ENCODE measurements at regions not wholly inside any gene's neighbourhood (a gene's known extent, or its start where the extent isn't known, plus 50 kb on each side); places are given as distances from the start of the nearest gene placed in this dataset.

DNA sequence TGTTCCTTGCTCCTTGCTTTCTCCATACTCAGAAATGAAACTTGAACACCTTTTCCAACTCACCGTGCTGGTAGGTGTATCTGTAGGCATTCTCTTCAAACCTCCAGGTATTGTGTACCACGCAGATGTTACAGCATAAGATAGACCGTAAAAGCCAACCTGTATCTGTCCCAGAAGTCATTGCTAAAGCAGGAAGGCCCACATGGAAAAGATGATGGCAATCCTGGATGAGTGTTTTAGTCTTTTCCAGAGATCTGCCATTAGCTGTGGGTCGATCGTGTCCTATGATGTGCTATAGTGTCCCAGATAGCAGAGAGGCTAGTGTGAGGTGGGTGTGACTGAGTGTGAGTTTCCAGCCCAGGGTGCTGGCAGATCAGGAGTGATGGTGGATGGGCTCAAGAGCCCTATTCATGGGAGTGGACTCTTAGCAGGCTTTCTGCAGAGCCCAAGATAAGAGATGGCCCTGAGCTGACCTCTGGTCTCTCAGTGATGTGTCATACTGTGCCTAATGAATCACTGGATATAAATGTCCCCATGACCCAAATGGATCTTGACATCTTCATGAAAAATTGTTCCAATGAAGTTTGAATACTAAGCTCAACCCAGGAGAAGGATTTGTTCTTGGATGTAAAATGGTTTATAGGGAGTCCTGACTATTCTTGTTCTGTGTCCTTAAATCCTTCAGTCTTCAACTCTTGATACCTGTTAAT lies 69.1 kb upstream of the WDR1 start:
- Histone ChIP-seq H3K4me3 (ENCODE audit: low read length in 3 of 3) (no peak overlapping the region), H3K27ac (ENCODE audit: low read depth, low read length) (no peak overlapping the region), H3K36me3 (ENCODE audit: control insufficient read depth in 3 of 3, insufficient read depth in 3 of 3, low read length in 3 of 3) (no peaks in the 10 kb centered on the region), H3K4me1 (ENCODE audit: control insufficient read depth in 3 of 3, insufficient read depth in 3 of 3, low read length in 3 of 3) (peaks cover 0 to 3% (median 0%) of the 10 kb centered on the region in 3 donors), H3K9me3 (ENCODE audit: control insufficient read depth in 3 of 3, low read length in 3 of 3) (no peaks in the 10 kb centered on the region), H3K9ac (ENCODE audit: low read depth in 1 of 3, low read length in 3 of 3) (no peak overlapping the region), H3K27me3 (ENCODE audit: control insufficient read depth in 3 of 3, insufficient read depth in 3 of 3, low read length in 3 of 3) (no peaks in the 10 kb centered on the region)

GRCh38 chr4:10184501-10184938 lies 67.9 kb upstream of the WDR1 start:
- no peaks in the 10 kb centered on the region for H3K36me3 ChIP-seq (ENCODE audit: control insufficient read depth in 3 of 3, insufficient read depth in 3 of 3, low read length in 3 of 3)
- H3K4me1 ChIP-seq (ENCODE audit: control insufficient read depth in 3 of 3, insufficient read depth in 3 of 3, low read length in 3 of 3): peaks cover 0 to 3% (median 0%) of the 10 kb centered on the region in 3 donors
- H3K9ac ChIP-seq (ENCODE audit: low read depth in 1 of 3, low read length in 3 of 3): no peak overlapping the region
- no peaks in the 10 kb centered on the region for H3K27me3 ChIP-seq (ENCODE audit: control insufficient read depth in 3 of 3, insufficient read depth in 3 of 3, low read length in 3 of 3)
- H3K4me3 ChIP-seq (ENCODE audit: low read length in 3 of 3): no peak overlapping the region
- no peaks in the 10 kb centered on the region for H3K9me3 ChIP-seq (ENCODE audit: control insufficient read depth in 3 of 3, low read length in 3 of 3)
- H3K27ac ChIP-seq (ENCODE audit: low read depth, low read length): no peak overlapping the region

- H3K9ac ChIP-seq (ENCODE audit: low read depth in 1 of 3, low read length in 3 of 3): no peak overlapping the region
- H3K9me3 ChIP-seq (ENCODE audit: control insufficient read depth in 3 of 3, low read length in 3 of 3): no peaks in the 10 kb centered on the region
- peaks cover 0 to 3% (median 0%) of the 10 kb centered on the region in 3 donors for H3K4me1 ChIP-seq (ENCODE audit: control insufficient read depth in 3 of 3, insufficient read depth in 3 of 3, low read length in 3 of 3)
- no peak overlapping the region for H3K27ac ChIP-seq (ENCODE audit: low read depth, low read length)
- H3K4me3 ChIP-seq (ENCODE audit: low read length in 3 of 3): no peak overlapping the region
- H3K36me3 ChIP-seq (ENCODE audit: control insufficient read depth in 3 of 3, insufficient read depth in 3 of 3, low read length in 3 of 3): no peaks in the 10 kb centered on the region
- H3K27me3 ChIP-seq (ENCODE audit: control insufficient read depth in 3 of 3, insufficient read depth in 3 of 3, low read length in 3 of 3): no peaks in the 10 kb centered on the region
Observed at GRCh38 chr4:10184041-10184440, 67.4 kb upstream of the WDR1 start.

- no peak overlapping the region for H3K4me3 ChIP-seq (ENCODE audit: low read length in 3 of 3)
- peaks cover 0 to 3% (median 0%) of the 10 kb centered on the region in 3 donors for H3K4me1 ChIP-seq (ENCODE audit: control insufficient read depth in 3 of 3, insufficient read depth in 3 of 3, low read length in 3 of 3)
- no peaks in the 10 kb centered on the region for H3K9me3 ChIP-seq (ENCODE audit: control insufficient read depth in 3 of 3, low read length in 3 of 3)
- no peak overlapping the region for H3K9ac ChIP-seq (ENCODE audit: low read depth in 1 of 3, low read length in 3 of 3)
- H3K27me3 ChIP-seq (ENCODE audit: control insufficient read depth in 3 of 3, insufficient read depth in 3 of 3, low read length in 3 of 3): no peaks in the 10 kb centered on the region
- no peak overlapping the region for H3K27ac ChIP-seq (ENCODE audit: low read depth, low read length)
- H3K36me3 ChIP-seq (ENCODE audit: control insufficient read depth in 3 of 3, insufficient read depth in 3 of 3, low read length in 3 of 3): no peaks in the 10 kb centered on the region
Observed at GRCh38 chr4:10183462-10183861, 66.9 kb upstream of the WDR1 start.

DNA sequence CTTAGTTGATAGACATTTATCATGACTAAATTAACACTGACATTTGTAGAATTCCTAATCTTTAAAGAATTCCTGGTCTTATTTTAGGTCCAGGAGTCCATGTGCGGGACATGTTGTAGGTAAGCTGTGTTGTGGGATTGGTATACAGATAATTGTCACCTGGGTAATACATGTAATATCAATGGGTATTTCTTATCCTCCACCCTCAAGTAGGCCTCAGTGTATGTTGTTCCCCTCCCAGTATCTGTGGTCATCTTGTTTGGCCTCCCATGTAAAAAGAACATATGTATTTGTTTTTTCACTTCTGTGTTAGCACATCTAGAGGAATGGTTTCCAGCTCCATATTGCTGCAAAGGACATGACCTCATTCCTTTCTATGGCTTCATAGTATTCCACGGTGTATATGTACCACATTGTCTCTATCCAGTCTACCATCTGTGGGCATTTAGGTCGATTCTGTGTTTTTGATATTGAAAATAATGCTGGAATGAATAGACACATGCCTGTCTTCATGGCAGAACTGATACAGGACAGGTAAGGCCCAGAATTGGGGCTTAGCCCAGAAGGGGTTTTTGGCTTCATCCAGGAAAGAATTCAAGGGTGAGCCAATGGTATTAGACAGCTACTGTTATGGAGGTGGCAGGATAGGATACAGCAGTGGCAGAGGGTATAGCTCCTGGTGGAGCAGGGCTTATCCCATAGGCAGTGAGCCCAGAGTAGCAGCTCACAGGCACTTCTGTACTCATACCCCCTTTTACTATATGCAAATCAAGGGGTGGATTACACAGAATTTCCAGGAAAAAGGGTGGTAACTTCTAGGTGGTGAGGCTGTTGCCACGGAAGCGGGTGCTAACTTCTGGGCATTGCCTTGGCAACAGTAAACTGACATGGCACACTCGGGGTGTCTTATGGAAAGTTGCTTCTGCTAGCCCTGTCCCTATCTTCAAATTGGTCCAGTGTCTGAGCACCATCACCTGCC lies 66.1 kb upstream of the WDR1 start:
- H3K27me3 ChIP-seq (ENCODE audit: control insufficient read depth in 3 of 3, insufficient read depth in 3 of 3, low read length in 3 of 3): no peaks in the 10 kb centered on the region
- no peaks in the 10 kb centered on the region for H3K9me3 ChIP-seq (ENCODE audit: control insufficient read depth in 3 of 3, low read length in 3 of 3)
- H3K27ac ChIP-seq (ENCODE audit: low read depth, low read length): no peak overlapping the region
- peaks cover 0 to 3% (median 0%) of the 10 kb centered on the region in 3 donors for H3K4me1 ChIP-seq (ENCODE audit: control insufficient read depth in 3 of 3, insufficient read depth in 3 of 3, low read length in 3 of 3)
- no peaks in the 10 kb centered on the region for H3K36me3 ChIP-seq (ENCODE audit: control insufficient read depth in 3 of 3, insufficient read depth in 3 of 3, low read length in 3 of 3)
- no peak overlapping the region for H3K9ac ChIP-seq (ENCODE audit: low read depth in 1 of 3, low read length in 3 of 3)
- no peak overlapping the region for H3K4me3 ChIP-seq (ENCODE audit: low read length in 3 of 3)

DNA sequence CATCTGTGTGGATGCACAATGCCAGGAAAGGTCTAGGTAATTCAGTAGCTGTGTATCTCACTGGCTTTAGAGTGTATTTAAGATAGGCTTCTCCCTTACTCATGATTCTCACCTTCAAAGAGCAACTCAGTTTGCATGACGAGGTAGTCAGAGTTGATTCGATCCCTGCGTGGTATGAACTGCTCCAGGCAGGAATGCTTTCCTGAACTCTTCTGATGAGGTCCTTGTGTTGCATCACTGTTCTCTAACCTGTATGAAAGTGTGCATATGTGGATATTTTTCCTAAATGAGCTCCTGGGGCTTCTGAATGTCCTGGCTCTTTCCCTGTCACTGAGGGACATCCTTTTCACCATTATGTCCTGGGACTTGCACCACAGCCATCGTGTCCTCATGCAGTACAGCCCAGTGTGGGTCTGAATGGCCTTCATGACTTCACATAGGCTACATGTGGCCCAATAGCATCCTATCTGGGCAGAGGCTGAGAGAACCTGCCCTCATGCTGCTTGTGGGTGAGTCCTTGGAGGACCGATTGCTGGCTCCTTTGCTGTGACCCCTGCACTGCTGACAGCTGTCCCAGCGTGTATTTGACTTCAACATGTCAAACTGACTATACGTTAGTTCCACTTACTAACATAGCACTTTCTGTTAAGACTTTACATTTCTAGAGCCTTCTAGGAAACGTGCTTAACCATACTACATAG lies 65.3 kb upstream of the WDR1 start:
- no peak overlapping the region for H3K4me3 ChIP-seq (ENCODE audit: low read length in 3 of 3)
- no peak overlapping the region for H3K9ac ChIP-seq (ENCODE audit: low read depth in 1 of 3, low read length in 3 of 3)
- no peaks in the 10 kb centered on the region for H3K36me3 ChIP-seq (ENCODE audit: control insufficient read depth in 3 of 3, insufficient read depth in 3 of 3, low read length in 3 of 3)
- no peak overlapping the region for H3K27ac ChIP-seq (ENCODE audit: low read depth, low read length)
- no peaks in the 10 kb centered on the region for H3K27me3 ChIP-seq (ENCODE audit: control insufficient read depth in 3 of 3, insufficient read depth in 3 of 3, low read length in 3 of 3)
- H3K9me3 ChIP-seq (ENCODE audit: control insufficient read depth in 3 of 3, low read length in 3 of 3): no peaks in the 10 kb centered on the region
- H3K4me1 ChIP-seq (ENCODE audit: control insufficient read depth in 3 of 3, insufficient read depth in 3 of 3, low read length in 3 of 3): peaks cover 0 to 3% (median 0%) of the 10 kb centered on the region in 3 donors

DNA sequence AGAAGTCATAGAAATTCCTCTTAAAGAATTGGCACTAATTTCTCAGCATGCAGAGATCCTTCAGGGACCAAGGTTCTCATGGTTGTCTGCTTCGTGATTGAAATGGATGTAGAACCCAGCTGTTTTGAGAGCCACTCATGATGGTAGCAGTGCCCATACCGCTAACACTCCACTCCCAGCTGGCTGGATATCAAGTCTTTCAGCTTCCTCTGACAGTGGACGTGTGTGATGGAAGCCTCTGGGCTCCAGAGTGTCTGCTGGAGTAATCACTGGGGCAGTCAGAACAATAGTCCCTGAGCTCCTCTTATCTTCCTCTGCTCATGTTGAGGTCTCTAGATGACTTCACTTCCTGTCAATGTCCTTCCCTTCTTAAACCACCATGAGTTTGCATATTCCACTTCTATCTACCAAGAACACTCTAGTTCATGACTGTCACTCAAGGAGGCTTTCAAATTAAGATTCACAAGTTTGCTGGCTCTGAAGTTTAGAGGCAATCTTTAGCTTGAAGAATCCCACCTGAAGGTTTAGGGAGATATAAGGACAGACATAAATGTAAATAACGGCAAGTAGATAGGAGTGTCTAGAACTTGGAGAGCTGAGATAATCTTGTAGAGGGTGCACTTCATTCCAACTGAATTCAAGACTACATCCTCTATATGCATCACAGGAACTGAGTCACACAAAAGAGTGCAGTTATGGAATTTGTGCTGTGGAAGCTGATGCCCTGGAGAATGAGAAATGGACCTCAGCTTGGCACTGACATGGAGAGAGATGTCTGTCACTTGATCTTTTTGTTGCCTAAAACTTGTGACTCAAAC lies 64.5 kb upstream of the WDR1 start:
- H3K36me3 ChIP-seq (ENCODE audit: control insufficient read depth in 3 of 3, insufficient read depth in 3 of 3, low read length in 3 of 3): no peaks in the 10 kb centered on the region
- no peak overlapping the region for H3K9ac ChIP-seq (ENCODE audit: low read depth in 1 of 3, low read length in 3 of 3)
- no peak overlapping the region for H3K27ac ChIP-seq (ENCODE audit: low read depth, low read length)

GRCh38 chr4:10180603-10180926 lies 64.0 kb upstream of the WDR1 start:
- Histone ChIP-seq H3K9ac (ENCODE audit: low read depth in 1 of 3, low read length in 3 of 3) (no peak overlapping the region), H3K36me3 (ENCODE audit: control insufficient read depth in 3 of 3, insufficient read depth in 3 of 3, low read length in 3 of 3) (no peaks in the 10 kb centered on the region), H3K27ac (ENCODE audit: low read depth, low read length) (no peak overlapping the region), H3K4me3 (ENCODE audit: low read length in 3 of 3) (no peak overlapping the region), H3K27me3 (ENCODE audit: control insufficient read depth in 3 of 3, insufficient read depth in 3 of 3, low read length in 3 of 3) (no peaks in the 10 kb centered on the region), H3K9me3 (ENCODE audit: control insufficient read depth in 3 of 3, low read length in 3 of 3) (no peaks in the 10 kb centered on the region), H3K4me1 (ENCODE audit: control insufficient read depth in 3 of 3, insufficient read depth in 3 of 3, low read length in 3 of 3) (peaks cover 0 to under 1% (median 0%) of the 10 kb centered on the region in 3 donors)

More for the DNA sequence above, 64.5 kb upstream of the WDR1 start:
- Histone ChIP-seq H3K4me3 (ENCODE audit: low read length in 3 of 3) (no peak overlapping the region), H3K4me1 (ENCODE audit: control insufficient read depth in 3 of 3, insufficient read depth in 3 of 3, low read length in 3 of 3) (no peaks in the 10 kb centered on the region), H3K27me3 (ENCODE audit: control insufficient read depth in 3 of 3, insufficient read depth in 3 of 3, low read length in 3 of 3) (no peaks in the 10 kb centered on the region), H3K9me3 (ENCODE audit: control insufficient read depth in 3 of 3, low read length in 3 of 3) (no peaks in the 10 kb centered on the region)

DNA sequence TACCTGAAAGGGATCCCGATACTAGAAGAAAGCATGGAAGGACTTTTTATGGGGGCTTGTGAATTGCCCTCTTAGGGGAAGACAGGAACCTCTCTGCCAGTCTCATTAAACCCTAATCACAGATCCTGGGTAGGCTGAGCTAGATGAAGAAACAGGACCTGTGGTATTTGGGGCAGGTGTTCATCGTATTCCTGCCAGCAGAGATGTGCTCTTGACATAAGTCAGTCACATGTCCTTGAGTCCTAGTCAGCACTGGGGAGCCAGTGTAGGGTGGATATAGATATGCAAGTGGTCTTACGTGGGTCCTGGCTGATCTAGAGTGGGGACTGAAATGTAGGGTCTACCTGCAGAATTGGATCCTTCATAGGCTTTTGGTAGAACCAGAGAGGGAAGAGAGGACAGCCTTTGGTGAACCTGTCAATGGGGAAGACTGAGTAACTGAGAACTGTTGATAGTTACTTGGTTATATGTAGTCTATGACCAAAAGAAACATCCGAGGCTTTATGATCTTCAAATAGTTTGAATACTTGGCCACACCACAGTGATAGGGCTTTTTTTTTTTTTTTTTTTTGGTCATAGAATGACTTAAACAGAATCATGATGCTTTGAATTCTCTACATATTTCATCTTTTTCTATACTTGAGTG lies 63.5 kb upstream of the WDR1 start:
- no peak overlapping the region for H3K27ac ChIP-seq (ENCODE audit: low read depth, low read length)
- H3K4me1 ChIP-seq (ENCODE audit: control insufficient read depth in 3 of 3, insufficient read depth in 3 of 3, low read length in 3 of 3): peaks cover 0 to 4% (median 3%) of the 10 kb centered on the region in 3 donors
- H3K4me3 ChIP-seq (ENCODE audit: low read length in 3 of 3): no peak overlapping the region
- no peaks in the 10 kb centered on the region for H3K27me3 ChIP-seq (ENCODE audit: control insufficient read depth in 3 of 3, insufficient read depth in 3 of 3, low read length in 3 of 3)
- no peak overlapping the region for H3K9ac ChIP-seq (ENCODE audit: low read depth in 1 of 3, low read length in 3 of 3)
- H3K9me3 ChIP-seq (ENCODE audit: control insufficient read depth in 3 of 3, low read length in 3 of 3): no peaks in the 10 kb centered on the region
- no peaks in the 10 kb centered on the region for H3K36me3 ChIP-seq (ENCODE audit: control insufficient read depth in 3 of 3, insufficient read depth in 3 of 3, low read length in 3 of 3)

Measured in skeletal muscle tissue (tissue), 3 donors.